ENCODE measurements at regions not wholly inside any gene's neighbourhood (a gene's known extent, or its start where the extent isn't known, plus 50 kb on each side); places are given as distances from the start of the nearest gene placed in this dataset.

DNA sequence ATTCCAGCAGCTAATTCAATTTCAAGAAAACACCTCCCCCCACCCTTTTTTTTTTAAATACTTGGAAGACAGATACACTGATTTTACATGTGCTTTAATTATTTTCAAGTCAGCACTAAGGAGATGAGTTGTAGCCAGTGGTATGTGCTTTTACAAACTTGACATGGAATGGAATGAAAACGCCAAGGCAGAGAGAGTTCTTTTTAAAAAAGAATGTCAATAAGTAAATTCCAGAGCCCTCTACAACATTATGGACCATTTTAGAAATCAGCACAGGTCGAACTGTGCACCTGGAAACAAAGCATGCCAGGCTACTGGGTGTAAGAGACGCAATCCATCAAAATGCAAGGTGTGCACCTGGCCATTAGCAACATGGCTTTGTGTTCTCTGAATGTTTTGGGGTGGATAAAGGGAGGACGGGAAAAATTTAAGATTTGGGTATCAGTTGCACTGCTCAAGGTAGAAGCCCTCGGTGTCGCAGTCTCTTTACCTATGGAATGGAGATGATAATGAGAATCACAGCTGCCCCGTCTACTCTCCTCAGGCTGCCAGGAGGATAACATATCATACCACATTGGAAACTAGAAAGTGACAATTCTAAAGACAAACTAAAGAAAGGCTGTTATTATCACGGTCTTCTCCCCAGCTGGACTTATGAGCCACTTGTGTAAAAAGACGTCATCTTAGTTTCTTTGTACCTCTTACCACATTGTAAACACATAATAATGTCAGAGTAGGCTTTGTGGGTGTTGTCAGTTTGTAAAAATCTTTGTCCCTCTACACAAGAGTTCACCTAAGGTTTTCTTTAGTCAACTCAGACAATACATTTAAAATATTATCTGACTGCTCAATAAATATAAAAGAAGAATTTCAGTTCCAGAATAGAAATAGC, 107.4 kb upstream of the PRICKLE2 start:
- no peak for TF ChIP-seq EZH2phosphoT487 (IDR thresholded peaks at IDR 0.05; ENCODE audit: borderline replicate concordance, low read depth, low read length)
- TF ChIP-seq, protein P1, sequence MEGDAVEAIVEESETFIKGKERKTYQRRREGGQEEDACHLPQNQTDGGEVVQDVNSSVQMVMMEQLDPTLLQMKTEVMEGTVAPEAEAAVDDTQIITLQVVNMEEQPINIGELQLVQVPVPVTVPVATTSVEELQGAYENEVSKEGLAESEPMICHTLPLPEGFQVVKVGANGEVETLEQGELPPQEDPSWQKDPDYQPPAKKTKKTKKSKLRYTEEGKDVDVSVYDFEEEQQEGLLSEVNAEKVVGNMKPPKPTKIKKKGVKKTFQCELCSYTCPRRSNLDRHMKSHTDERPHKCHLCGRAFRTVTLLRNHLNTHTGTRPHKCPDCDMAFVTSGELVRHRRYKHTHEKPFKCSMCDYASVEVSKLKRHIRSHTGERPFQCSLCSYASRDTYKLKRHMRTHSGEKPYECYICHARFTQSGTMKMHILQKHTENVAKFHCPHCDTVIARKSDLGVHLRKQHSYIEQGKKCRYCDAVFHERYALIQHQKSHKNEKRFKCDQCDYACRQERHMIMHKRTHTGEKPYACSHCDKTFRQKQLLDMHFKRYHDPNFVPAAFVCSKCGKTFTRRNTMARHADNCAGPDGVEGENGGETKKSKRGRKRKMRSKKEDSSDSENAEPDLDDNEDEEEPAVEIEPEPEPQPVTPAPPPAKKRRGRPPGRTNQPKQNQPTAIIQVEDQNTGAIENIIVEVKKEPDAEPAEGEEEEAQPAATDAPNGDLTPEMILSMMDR (conservative IDR thresholded peaks at IDR 0.05; ENCODE audit: low read length), result no peak
